ENCODE measurements at regions not wholly inside any gene's neighbourhood (a gene's known extent, or its start where the extent isn't known, plus 50 kb on each side); places are given as distances from the start of the nearest gene placed in this dataset.
A peak's percentile ranks its signal among the peaks of the same experiment; 100 is the strongest.

DNA sequence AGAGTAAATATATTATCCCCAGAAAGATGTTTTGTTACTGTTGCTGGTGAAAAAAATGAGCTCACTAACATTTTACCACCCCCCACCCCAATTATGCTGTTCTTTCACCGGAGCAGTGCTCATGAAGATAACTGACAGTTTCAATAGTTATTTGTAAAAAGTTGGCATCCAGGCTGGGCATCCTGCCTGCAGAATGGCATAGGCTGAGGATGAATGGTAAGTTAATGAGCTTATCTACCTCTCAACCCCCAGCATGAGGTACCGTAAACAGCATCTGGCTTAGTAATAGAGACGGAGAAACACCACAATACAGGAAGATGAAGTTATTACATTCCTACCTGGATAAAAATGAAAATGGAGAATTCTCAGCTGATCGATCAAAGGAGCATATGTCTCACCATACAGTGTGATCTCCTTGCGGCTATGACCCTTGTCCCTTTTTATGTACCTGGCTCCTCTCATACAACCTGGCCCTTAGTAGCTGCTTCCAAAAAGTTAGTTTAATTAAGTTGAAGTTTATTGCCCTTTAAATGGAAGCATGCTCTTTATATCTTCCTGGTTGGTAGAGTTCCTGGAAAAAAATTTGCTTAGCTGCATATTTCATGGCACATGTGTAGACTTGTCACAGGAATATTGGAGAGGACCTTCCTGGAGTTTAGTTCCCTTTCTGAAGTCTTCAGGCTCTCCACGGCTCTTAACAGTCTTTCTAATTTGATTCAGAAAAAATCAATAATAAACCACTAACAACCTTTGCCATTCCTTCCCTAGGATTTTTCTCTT is 61.2 kb upstream of the MPHOSPH6 start:
- DNase-seq = no peak
- TF ChIP-seq GATA1 (IDR thresholded peaks at IDR 0.05; ENCODE audit: low read depth, low read length) (no peak), POLR2A (IDR thresholded peaks at IDR 0.05; ENCODE audit: low read length) (no peak)

DNA sequence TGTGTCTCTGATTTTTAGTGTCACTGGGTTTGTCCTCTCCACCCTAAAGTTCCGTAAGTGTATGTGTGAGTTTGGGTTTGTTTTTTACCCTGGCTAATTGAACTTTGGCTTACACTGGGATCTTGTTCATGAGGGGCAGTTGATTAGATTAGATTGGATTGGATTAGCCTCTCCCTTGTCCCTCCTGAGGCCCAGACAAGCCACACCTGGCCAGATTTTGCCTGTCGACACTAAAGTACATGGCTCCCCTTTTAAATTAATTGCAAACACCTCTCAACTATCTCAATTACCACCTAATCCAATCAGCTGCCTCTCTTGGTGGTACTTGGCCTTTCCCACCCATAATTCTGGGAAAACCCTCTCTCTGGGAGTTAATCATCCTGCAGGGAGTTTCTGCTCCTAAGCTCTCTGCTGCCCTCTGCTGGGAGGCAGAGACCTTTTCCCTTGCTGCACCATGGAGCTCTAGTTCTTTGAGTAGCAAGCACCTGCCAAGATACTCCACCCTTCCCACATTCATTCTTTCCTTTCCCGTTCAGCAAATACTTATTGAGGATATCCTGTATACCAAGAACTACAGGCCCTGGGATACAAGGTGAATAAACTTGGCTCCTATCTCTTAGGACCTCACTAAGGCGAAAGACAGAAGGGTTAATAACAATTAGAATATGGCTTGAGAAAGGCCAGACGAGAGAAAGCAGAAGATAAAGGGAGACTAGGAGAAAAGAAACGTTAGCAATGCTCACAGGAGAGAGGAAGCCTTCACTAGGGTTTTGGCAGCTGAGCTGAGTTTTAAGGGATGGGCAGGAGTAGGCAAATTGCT is 60.0 kb upstream of the MPHOSPH6 start:
- peak; percentile 45 to 72 for DNase-seq
- TF ChIP-seq GATA1 (IDR thresholded peaks at IDR 0.05; ENCODE audit: low read depth, low read length) = no peak
- no peak for TF ChIP-seq POLR2A (IDR thresholded peaks at IDR 0.05; ENCODE audit: low read length)

DNA sequence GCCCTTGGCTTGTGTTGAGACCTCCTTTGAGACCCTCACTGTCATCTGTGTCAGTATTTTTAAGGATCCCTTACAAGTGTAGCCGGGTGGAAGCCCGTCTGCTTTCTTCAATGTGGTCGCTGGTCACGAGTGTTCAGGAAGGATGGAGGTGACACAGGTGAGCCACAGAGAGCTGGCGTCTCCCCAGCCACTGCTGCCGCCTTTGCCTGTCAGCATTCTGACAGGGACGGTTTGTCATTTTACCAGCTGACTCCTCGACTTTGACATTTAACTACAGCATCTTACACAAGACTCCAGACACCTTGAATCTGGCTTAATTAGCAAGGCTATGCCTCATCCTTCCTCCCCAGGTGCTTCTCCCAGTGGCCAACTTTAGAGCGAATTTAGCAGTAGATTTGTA is 56.3 kb upstream of the MPHOSPH6 start:
- DNase-seq = no peak
- no peak for TF ChIP-seq POLR2A (IDR thresholded peaks at IDR 0.05; ENCODE audit: low read length)
- no peak for TF ChIP-seq GATA1 (IDR thresholded peaks at IDR 0.05; ENCODE audit: low read depth, low read length)

DNA sequence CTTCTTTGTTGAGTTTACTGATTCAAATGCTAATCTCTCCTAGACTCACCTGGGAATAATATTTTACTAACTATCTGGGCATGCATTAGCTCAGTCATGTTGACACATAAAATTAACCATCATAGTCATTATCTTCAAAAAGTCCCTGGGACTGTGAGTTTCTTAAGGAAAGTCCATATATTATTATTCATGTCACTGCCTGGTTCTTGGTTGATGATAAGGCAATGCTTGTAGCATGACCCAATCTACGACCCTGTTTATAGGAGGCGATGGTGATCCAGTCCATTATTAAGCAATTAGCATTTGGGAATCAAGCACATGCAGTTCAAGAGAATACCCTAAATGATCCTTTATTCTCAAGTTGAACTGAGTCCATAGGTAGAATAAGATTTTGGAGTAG is 54.8 kb upstream of the MPHOSPH6 start:
- DNase-seq = no peak
- TF ChIP-seq GATA1 (IDR thresholded peaks at IDR 0.05; ENCODE audit: low read depth, low read length) = no peak
- no peak for TF ChIP-seq POLR2A (IDR thresholded peaks at IDR 0.05; ENCODE audit: low read length)

DNA sequence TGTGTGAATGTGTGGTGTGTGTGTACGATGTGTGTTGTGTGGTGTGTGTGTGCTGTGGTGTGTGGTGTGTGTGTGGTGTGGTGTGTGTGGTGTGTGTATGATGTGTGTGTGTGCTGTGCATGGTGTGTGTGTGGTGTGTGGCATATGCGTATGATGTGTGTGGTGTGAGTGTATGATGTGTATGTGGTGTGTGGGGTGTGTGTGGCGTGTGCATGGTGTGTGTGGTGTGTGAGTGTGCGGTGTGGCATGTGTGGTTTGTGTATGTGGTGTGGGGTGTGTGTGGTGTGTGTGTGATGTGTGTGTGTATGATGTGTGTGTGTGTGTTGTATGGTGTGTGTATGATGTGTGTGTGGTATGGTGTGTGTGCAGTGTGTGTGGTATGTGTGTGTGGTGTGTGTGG is 50.5 kb upstream of the MPHOSPH6 start:
- TF ChIP-seq GATA1 (IDR thresholded peaks at IDR 0.05; ENCODE audit: low read depth, low read length) (no peak), POLR2A (IDR thresholded peaks at IDR 0.05; ENCODE audit: low read length) (no peak)
- no peak for DNase-seq

Measured in erythroblast (primary cell).